LNCaP clone FGC (cell line): ENCODE measurements at regions not wholly inside any gene's neighbourhood (a gene's known extent, or its start where the extent isn't known, plus 50 kb on each side); places are given as distances from the start of the nearest gene placed in this dataset.

Source experiments
- DNase-seq: peaks from one replicate; pipeline ENCODE4 v3.0.0-alpha.2; 2011; ENCODE audit warnings: low read depth
- H3K4me3 ChIP-seq: 2 replicates; pipeline ENCODE4 v1.5.1; 2011; ENCODE audit warnings: mild to moderate bottlenecking, low read depth, low read length, control low read depth
- TF ChIP-seq, protein P1 (sequence below): IDR thresholded peaks from 2 replicates; pipeline ENCODE4 v1.5.1; 2012; ENCODE audit warnings: mild to moderate bottlenecking; ENCODE audit not compliant: control insufficient read depth, insufficient read depth; ENCODE audit errors: extremely low read depth

DNA sequence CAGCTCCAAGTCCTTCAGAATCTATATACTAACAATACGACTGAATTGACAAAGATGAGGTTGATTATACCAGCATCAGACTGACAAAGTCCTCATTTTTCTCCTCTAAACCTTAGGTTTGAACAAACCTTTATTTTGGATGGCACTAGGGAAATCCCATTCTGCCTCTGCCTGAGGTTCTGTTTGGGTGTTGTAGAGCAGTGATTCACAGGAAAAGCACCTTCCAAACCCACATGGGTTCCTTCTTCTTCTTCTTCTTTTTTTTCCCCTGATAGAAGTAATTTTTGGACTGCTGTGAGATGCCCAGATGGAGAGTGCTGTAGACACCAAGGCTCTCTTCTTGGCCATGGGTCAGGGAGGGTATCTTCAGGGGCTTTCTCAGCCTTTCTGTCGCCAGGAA is 164.9 kb upstream of the PAPPA start:
- no peak for DNase-seq
- TF ChIP-seq, protein P1, sequence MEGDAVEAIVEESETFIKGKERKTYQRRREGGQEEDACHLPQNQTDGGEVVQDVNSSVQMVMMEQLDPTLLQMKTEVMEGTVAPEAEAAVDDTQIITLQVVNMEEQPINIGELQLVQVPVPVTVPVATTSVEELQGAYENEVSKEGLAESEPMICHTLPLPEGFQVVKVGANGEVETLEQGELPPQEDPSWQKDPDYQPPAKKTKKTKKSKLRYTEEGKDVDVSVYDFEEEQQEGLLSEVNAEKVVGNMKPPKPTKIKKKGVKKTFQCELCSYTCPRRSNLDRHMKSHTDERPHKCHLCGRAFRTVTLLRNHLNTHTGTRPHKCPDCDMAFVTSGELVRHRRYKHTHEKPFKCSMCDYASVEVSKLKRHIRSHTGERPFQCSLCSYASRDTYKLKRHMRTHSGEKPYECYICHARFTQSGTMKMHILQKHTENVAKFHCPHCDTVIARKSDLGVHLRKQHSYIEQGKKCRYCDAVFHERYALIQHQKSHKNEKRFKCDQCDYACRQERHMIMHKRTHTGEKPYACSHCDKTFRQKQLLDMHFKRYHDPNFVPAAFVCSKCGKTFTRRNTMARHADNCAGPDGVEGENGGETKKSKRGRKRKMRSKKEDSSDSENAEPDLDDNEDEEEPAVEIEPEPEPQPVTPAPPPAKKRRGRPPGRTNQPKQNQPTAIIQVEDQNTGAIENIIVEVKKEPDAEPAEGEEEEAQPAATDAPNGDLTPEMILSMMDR: no peak
- no peak overlapping the region for H3K4me3 ChIP-seq

DNA sequence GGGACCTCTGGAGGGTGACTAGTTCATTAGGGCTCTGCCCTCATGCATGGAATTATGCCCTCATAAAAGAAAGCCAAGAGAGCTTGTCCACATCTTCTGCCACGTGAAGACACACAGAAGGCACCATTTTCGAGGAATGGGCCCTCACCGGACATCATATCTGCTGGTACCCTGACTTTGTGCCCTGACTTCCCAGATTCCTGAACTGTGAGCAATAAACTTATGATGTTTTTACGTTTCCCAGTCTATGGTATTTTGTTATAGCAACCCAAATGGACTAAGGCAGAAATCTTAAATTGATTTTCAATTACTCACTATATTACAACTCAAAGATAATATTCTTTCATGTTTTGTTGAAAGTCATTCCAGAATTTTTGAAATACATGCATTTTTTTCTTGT is 163.8 kb upstream of the PAPPA start:
- DNase-seq: no peak
- no peak overlapping the region for H3K4me3 ChIP-seq
- TF ChIP-seq, protein P1: no peak

DNA sequence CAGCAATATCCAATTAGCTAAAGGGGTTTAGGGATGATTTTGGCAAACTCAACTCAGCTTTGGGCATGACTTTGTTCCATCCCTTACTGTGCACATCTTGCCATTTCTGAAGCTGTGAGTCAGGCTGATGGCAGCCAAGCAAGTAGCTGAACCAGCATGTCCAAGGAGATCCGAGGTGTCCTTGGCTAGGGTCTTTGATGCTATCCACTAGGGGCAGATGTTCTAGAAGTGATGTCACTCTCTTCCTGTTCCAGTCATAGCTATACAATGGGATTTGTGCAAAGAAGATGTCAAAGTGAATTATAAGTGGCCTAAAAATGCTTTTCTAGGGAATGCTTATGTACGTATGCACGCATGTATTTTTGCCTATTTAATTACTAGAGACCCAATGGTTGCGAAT is 160.8 kb upstream of the PAPPA start:
- TF ChIP-seq, protein P1: no peak
- H3K4me3 ChIP-seq: no peak overlapping the region
- DNase-seq: no peak

DNA sequence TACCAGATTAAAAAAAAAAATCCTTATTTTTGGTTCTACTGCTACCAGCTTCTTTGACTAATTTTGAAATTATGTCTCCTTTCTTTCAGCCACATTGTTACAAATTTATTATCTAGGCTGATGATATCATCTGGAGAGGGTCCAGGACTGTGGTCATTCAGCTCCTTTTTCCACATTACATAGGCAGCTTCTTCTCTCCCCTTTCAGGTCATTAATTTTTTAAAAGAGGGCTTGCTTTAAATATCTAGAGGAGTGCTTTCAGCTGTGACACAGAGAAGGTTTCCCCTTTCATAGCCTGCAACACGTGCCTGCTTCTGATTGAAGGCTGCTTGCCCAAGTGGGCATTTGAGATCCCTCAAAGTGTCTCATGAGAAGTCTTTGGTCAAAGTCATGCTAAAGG is 155.7 kb upstream of the PAPPA start:
- no peak overlapping the region for H3K4me3 ChIP-seq
- DNase-seq: no peak
- TF ChIP-seq, protein P1: no peak

DNA sequence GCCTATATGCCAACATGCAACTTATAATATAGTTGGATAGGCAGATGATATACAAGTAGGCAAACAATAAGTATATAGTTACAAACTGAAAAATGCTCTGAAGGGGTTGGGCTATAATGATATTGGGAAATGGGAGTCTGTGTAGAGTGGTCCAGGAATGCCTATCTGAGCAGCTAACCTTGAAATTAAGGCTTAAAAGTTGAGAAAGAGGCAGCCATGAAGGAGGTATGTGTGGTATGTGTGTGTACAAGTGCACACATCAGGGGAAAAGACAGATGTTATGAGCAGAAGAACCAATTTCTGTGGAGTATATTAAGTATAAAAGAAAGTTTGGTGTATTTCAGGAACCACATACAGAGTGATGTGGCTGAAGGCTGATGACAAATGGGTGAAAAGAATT is 154.9 kb upstream of the PAPPA start:
- no peak for DNase-seq
- TF ChIP-seq, protein P1: no peak
- no peak overlapping the region for H3K4me3 ChIP-seq

DNA sequence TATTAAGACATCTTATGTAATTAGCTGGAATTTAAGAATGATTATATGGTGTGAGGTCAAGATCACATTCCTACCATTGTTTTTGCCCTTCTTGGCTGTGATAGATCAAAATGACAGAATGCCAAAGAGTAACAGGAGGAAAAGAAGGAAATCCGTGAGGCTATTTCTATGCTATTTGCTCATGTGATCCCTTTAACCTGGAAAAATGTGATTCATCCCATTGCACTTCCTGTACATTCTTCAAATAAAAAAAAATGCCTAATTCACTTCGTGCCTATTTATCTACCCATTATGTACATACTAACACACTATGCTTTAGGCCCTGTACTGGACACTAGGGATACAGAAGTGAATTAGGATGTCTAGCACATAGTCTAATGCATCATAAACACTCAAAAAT is 154.1 kb upstream of the PAPPA start:
- TF ChIP-seq, protein P1: no peak
- DNase-seq: no peak

DNA sequence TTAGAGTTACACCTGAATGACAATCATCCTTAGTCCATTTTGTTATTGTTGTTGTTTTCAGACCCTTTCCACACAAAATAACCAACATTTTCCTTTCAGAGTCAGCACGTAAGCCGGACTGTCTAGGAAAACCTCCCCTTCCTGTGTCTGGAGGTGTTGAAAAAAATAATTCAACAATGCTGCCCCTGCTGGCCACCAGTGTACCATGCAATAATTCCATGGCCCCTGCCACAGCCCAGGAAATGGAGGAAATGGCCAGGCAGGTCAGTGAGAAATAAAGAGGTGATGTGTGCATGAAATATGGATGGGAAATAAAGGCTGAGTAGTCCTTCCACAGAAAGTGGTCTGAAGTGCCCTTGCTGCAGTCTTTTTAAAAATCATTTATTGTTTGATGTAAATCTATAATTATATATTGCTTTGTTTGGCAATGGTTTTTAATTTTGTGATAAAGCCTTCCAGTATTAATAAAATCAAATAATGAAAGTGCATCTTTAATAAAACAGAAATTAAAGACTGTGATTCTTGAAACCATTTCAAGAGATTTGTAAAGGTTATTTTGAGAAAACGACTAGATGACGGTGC is 152.8 kb upstream of the PAPPA start:
- no peak overlapping the region for H3K4me3 ChIP-seq
- DNase-seq: no peak

More for the DNA sequence above, 154.1 kb upstream of the PAPPA start:
- H3K4me3 ChIP-seq: no peak overlapping the region

More for the DNA sequence above, 152.8 kb upstream of the PAPPA start:
- TF ChIP-seq, protein P1: peak; percentile 65
